NOMO-1 (cell line): ENCODE measurements at regions not wholly inside any gene's neighbourhood (a gene's known extent, or its start where the extent isn't known, plus 50 kb on each side); places are given as distances from the start of the nearest gene placed in this dataset.
"Not testable (repeated sequence)": the region's sequence is repeated elsewhere in the genome, so short reads cannot be mapped to it uniquely, and the experiment has no call there.

Experiments used
- DNase-seq, 2 experiments: peaks; one replicate each; lab custom pipeline; 2025; ENCODE audit not compliant: unreplicated experiment in 2 of 2; lab: John Stamatoyannopoulos, UW

DNA sequence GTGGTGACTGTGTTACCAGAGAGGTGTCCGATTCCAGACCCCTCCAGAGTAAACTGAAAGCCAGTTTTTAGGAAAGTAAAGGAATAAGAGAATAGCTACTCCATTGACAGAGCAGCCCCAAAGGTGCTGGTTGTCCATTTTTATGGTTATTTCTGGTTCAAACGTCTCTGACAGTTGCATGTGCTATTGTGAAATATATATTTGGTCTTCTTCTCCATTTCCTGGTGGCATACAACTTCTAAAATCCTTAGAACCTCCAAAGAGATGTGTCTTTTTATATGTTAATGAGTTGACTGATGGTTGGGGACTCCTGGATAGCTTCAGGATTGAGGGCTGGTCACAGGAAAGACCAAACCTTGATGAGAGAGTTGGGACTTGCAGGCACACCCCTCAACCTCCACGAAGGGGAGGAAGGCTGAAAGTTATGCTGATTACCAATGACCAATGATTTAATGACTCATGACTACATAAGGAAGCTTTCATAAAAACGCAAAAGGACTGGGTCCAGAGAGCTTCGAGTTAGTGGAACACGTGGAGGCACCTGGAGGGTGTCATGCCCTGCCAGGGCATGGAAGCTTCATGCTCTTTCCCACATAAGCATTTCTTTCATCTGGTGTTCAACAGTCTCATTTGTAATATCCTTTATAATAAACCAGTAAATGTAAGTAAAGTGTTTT, 100.7 kb downstream of the SLC16A1 start:
- no peak for DNase-seq

DNA sequence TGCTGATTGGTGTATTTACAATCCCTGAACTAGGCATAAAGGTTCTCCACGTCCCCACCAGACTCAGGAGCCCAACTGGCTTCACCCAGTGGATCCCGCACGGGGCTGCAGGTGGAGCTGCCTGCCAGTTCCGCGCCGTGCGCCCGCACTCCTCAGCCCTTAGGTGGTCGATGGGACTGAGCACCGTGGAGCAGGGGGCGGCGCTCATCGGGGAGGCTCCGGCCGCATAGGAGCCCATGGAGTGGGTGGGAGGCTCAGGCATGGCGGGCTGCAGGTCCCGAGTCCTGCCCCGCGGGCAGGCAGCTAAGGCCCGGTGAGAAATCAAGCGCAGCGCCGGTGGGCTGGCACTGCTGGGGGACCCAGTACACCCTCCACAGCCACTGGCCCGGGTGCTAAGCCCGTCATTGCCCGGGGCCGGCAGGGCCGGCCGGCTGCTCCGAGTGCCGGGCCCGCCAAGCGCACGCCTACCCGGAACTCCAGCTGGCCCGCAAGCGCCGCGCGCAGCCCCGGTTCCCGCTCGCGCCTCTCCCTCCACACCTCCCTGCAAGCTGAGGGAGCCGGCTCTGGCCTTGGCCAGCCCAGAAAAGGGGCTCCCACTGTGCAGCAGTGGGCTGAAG, 101.5 kb downstream of the SLC16A1 start:
- DNase-seq: not testable (repeated sequence)

DNA sequence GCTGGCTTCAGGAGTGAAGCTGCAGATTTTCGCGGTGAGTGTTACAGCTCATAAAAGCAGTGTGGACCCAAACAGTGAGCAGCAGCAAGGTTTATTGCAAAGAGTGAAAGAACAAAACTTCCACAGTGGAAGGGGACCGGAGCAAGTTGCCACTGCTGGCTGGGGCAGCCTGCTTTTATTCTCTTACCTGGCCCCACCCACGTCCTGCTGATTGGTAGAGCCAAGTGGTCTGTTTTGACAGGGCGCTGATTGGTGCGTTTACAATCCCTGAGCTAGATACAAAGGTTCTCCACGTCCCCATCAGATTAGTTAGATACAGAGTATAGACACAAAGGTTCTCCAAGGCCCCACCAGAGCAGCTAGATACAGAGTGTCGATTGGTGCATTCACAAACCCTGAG, 102.1 kb downstream of the SLC16A1 start:
- not testable (repeated sequence) for DNase-seq

DNA sequence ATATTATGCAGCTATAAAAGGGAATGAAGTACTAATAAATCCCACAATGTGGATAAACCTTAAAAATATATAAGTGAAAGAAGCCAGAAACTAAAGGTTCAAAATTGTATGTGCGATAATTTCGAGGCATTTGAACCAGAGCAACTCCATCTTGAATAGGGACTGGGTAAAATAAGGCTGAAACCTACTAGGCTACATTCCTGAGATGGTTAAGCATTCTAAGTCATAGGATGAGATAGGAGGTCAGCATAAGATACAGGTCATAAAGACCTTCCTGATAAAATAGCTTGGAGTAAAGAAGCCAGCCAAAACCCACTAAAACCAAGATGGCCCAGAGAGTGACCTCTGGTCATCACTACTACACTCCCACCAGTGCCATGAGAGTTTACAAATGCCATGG, 103.1 kb downstream of the SLC16A1 start:
- no peak for DNase-seq

DNA sequence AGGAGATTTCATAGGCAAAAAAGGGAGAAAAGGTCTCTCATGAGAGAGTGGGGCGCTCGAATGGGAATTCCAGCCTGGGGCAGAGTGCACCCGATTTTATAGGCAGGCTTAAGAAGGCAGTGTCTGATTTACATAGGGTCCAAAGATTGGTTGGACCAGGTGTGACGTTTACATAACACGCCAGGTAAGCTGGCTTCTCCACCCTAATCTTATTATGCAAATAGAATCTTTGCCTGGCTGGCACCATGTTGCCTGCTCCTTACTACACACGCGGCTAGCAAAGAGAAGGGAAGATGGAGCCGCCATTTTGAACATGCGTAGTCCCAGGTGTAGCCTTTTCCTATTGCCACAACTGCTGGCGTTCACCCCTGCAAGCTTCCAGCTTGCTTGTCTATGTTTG, 103.7 kb downstream of the SLC16A1 start:
- DNase-seq: no peak

DNA sequence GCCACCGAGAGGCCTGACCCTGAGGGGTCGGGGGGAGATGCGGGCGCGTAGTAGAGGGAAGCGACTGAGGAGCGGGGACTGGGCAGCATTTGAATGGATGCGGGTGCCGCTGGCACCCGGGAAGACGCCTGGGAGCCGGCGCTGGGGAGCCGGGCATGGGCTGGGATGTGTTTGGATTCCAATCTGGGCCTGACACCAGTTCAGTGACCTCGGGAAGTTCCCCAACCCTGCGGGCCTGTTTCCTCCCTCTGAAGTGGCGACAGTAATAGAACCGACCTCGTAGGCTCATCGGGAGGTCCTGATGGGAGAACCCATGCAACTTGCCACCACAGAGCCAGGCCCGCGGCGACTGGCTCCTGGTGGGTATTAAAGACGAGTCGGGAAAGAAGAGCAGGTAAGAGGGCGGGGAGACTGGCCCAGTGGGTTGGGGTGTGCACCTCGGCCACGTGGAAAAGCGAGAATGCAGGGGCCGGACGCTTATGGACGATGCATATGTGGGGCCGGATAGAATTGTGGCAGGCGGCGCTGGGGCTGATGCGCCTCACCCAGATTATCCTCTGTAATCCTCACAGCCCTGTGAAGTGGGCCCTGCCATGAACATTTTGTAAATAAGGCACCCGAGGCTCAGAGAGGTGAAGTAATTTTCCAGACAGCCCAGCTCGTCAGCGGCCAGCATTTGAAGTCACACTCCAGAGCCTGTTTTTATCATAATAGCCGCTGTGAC, 105.8 kb downstream of the SLC16A1 start:
- DNase-seq: no peak

DNA sequence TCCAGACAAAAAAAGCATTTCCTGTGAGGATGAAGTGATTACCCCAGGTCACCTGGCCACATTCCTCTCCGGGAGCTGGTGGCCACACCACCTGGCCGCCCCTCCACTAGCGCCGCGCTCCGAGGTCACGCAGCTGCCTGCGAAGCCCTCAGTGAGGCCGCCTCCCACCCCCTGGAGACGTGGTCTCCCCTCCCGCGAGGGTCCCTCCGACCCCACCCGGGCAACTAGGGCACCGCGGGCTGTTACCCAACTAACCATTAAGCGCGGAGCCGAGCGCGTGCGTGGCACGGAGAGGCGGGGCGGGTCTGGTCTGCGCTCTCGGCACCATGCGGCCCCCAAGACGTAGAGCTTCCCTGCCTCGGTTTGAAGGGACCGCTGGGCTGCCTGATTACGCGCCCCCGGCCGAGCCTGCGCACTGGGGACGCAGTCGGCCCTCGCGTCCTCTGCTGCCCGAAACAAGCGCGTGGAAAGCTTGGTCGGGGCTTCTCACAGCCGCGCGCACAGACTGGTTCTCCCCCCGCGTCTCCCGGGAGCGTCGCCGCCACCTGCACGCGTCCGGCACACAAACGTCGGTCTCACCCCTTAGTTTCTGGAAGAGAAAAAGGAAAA, 106.5 kb downstream of the SLC16A1 start:
- DNase-seq: no peak

DNA sequence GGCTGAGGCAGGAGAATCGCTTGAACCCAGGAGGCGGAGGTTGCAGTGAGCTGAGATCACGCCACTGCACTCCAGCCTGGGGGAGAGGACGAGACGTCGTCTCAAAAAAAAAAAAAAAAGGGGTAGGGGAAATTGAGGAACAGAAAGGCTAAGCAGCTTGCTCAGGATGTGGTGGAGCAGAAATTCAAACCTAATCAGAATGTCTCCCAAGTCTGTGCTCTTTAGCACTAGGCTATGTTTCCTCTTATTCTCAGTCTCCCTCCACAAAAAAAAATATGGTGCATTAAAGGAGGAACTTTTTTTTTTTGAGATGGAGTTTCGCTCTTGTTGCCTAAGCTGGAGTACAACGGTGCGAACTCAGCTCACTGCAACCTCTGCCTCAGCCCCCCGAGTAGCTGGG, 114.2 kb downstream of the SLC16A1 start:
- peak; percentile 58 to 89 for DNase-seq

DNA sequence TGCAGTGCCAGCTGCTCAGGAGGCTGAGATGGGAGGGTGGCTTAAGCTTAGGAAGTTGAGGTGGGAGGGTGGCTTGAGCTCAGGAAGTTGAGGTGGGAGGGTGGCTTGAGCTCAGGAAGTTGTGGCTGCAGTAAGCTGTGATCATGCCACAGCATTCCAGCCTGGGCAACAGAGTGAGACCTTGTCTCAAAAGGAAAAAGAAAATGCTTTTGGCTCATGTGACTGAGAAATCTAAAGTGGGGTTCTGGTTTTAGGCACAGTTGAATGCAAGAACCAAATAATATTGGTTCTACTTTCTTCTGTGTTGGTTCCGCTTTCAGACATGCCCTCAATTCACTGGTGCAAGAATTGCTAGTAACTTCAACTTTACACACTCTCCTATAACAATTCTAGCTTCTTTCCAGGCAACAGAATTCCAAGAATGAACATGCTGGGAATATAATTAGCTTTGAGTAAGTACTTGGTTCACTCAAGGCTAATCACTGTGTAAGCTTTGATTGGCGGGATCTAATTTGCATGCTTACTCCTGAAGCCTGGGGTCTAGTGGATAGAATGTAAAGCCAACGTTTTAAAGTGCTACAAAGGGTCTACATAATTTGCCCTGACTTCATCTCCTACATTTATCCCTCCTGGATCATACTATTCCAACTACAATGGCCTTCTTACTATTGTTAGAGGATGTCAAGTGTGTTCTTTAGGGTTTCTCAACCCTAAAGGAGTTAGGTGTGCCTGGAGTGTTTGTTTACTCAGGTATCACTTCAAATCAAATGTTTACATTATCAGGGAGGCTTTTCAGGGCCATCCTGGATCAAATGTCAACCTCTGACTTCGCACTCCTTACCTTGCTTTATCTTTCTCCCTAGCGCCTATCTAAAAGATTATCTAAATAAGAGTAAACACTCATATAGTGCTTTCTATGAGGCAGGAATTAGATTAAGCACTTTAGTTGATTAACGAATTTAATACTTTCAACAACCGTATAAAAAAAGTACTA, 115.1 kb downstream of the SLC16A1 start:
- peak; percentile 22 to 48 for DNase-seq

DNA sequence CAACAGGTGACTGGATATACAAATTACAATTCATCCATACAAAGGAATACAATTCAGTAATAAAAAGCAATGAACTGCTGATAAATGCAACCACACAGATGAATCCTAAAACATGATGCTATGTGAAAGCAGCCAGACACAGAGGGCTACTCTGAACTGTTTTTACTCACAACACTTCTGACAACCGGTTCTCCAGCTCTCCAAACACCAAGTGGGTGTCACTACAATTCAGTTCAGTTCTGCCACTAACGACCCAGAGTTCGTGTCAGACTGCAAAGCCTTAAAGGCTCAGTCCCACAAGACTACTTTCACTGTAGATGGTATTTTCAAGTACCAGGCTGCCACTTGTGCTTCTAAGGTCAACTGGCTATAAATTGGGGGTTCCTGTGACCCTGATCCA, 119.4 kb downstream of the SLC16A1 start:
- DNase-seq: no peak

DNA sequence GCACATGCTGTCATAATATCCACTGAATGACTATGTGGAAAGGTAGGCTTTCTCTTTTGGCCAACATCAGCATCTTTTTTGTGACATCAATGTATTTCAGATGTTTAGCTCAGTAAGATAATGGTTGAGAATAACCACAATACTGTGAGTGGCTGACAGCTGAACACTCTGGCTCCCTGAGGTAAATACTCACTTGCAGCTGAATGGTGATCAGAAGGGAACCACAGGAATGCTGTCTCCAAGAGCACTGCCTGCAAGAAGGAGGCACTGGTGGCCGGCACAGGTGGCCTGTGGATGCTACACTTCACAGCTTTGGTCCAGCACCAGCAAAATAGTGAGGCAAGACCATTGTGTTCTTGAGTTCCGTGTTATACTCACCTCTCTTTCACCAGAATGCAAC, 118.7 kb upstream of the PPM1J start:
- no peak for DNase-seq

DNA sequence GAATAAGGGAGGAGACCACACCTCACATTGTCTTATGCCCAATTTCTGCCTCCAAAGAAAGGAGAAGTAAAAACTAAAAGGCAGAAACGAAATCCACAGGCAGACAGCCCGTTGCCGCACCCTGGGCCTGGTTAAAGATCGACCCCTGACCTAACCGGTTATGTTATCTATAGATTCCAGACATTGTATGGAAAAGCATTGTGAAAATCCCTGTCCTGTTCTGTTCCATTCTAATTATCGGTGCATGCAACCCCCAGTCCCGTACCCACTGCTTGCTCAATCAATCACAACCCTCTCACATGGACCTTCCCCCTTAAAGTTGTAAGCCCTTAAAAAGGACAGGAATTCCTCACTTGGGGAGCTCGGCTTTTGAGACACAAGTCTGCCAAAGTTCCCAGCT, 117.1 kb upstream of the PPM1J start:
- DNase-seq: peak in 1 of 2 experiments; percentile 18

DNA sequence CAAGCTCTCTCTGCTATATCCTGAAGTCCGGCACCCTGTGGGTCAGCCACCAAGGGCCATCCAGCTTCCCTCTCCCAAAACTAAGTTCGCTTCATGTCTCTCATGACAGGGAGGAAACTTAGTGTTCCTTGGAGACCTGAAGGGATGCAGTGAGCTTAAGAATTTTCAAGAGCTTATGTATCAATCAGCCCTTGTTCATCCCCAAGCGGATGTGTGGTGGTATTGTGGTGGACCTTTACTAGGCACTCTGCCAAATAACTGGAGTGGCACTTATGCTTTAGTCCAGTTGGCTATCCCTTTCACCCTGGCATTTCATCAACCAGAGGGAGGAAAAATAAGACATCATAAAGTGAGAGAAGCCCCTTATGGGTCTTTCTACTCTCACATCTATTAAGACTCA, 114.6 kb upstream of the PPM1J start:
- not testable (repeated sequence) for DNase-seq

DNA sequence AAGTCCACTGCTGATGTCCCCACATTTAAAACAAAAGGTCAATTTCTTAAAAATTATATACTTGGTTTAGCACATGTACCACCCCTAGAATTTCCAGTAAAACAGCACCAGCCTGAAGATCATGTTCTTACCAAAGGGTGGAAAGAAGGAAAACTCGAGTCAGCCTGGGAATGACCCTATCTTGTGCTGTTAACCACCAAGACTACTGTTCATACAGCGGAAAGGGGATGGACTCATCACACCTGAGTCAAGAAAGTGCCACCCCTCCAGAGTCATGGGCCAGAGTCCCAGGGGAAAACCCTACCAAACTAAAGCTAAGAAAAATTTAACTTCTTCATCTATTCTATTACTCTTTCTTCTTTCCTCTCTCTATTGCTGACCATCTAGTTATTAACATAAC, 113.6 kb upstream of the PPM1J start:
- DNase-seq: no peak

DNA sequence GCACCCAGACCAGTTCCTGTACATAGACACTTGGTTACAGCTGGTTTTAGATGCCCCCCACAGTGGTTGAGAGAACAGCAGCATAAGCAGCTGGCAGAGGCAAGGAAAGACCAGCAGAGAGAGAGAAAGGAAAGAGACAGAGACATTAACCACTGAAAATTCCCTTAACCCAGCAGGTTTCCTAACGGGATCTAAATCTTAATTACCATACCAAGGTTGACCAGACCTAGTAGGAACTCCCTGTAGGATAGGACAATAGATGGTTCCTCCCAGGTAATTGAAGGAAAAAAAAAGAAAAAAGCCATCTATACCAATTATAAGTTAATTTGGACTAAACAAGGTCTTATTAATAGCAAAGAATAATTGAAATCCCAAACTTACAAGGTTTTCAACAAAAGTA, 112.3 kb upstream of the PPM1J start:
- DNase-seq: not testable (repeated sequence)

DNA sequence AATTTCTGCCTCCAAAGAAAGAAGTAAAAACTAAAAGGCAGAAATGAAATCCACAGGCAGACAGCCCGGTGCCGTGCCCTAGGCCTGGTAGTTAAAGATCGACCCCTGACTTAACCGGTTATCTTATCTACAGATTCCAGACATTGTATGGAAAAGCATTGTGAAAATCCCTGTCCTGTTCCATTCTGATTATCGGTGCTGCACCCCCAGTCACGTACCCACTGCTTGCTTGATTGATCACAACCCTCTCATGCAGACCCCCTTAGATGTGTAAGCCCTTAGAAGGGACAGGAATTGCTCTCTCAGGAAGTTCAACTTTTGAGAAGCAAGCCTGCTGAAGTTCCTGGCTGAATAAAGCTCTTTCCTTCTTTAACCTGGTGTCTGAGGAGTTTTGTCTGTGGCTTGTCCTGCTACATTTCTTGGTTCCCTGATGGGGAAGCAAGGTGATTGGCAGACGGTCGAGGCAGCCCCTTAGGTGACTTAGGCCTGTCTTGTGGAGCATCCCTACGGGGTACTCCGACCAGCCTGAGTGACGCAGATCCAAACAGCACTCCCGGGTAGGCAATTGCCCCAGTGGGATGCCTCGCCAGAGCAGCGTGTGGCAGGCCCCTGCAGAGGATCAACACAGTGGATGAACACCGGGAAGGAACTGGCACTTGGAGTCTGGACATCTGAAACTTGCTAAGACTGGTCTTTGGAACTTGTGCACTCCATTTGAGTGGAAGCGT, 111.2 kb upstream of the PPM1J start:
- DNase-seq: no peak

DNA sequence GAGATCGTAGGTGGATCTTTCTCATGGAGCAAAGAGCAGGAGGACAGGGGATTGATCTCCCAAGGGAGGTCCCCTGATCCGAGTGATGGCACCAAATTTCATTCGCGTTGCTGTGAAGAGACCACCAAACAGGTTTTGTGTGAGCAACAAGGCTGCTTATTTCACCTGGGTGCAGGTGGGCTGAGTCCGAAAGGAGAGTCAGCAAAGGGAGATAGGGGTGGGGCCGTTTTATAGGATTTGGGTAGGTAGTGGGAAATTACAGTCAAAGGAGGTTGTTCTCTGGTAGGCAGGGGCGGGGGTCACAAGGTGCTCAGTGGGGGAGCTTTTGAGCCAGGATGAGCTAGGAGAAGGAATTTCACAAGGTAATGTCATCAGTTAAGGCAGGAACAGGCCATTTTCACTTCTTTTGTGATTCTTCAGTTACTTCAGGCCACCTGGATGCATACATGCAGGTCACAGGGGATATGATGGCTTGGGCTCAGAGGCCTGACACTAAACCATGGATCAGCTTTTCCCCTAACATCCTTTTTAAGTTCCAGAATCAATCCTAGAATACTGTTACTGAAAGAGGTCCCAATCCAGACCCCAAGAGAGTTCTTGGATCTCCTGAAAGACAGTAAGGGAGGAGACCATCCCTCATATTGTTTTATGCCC, 110.6 kb upstream of the PPM1J start:
- not testable (repeated sequence) for DNase-seq

DNA sequence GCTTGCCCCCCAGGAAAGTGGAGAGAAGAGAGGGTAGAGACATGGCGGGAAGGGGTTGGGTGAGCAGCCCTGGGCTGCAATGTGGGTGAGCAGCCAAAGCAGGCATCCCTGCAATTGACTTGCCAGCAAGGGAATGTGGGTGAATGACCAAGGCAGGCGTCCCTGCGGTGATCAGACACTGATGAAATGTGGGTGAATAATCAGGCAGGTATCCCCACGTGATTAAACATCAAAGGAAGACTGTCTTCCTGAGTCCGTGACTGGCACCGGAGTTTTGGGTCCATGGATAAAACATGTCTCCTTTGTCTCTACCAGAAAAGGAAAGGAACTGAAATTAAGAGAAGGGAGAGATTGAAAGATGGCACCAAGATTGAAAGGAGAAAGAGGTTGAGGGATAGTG, 109.9 kb upstream of the PPM1J start:
- DNase-seq: not testable (repeated sequence)
